ENCODE measurements at regions not wholly inside any gene's neighbourhood (a gene's known extent, or its start where the extent isn't known, plus 50 kb on each side); places are given as distances from the start of the nearest gene placed in this dataset.

DNA sequence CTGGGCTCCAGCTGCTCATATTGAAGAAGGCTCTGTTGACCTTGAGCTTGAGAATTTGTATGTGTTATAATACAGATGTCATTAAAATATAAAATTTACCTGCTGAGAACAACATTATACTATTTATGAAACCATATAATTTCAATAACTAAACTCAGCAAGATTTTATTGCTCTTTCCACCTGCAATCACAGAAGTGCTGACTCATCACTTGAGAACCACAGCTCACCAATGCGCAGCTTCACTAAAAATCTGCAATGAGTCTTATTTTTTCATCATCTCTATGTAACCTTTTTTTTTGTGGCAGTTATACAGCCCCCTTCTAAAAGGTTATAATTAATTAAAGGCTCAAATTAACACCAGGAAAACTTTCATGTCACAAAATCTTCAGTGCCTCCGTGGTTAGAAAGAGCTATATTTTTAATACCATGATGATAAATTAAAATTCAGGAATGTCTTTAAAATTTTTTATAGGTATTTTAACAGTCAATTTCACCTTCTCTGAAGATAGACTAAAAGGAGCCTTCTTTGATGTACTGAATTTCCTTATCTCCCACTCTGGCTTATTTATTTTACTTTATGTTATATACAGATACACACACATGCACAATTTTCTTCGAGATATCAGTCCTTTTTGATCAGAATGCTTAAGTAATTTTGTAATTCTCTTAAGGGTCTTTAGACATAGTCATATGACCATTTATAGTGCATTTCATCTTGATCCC is 102.7 kb downstream of the EVX1 start:
- H3K4me3 ChIP-seq (ENCODE audit: control insufficient read depth, low read depth, low read length), result no peak overlapping the region
- TF ChIP-seq, protein P1, sequence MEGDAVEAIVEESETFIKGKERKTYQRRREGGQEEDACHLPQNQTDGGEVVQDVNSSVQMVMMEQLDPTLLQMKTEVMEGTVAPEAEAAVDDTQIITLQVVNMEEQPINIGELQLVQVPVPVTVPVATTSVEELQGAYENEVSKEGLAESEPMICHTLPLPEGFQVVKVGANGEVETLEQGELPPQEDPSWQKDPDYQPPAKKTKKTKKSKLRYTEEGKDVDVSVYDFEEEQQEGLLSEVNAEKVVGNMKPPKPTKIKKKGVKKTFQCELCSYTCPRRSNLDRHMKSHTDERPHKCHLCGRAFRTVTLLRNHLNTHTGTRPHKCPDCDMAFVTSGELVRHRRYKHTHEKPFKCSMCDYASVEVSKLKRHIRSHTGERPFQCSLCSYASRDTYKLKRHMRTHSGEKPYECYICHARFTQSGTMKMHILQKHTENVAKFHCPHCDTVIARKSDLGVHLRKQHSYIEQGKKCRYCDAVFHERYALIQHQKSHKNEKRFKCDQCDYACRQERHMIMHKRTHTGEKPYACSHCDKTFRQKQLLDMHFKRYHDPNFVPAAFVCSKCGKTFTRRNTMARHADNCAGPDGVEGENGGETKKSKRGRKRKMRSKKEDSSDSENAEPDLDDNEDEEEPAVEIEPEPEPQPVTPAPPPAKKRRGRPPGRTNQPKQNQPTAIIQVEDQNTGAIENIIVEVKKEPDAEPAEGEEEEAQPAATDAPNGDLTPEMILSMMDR (conservative IDR thresholded peaks at IDR 0.05; ENCODE audit: control insufficient read depth, insufficient read depth, low read depth, low read length), result no peak
- DNase-seq (ENCODE audit: low read depth), result no peak

DNA sequence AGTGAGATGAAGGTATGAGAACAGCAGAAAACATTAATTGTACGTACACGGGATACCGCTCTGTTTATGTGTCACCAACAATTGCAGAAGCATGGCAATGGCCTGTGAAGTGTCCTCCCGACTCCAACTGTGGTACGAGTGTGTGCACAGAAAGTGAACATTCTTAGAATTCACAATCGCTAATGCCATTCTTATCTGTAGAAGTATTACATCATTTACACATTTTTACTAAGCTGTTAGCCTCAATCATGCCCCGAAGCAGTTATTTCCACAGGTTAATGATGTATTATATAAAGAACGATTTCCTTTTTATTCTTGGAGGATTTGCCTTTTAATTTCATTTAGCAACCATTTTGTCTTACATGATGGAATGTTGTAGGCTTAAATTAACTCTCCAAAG is 103.4 kb downstream of the EVX1 start:
- no peak for DNase-seq (ENCODE audit: low read depth)
- TF ChIP-seq, protein P1 (conservative IDR thresholded peaks at IDR 0.05; ENCODE audit: control insufficient read depth, insufficient read depth, low read depth, low read length), result no peak
- H3K4me3 ChIP-seq (ENCODE audit: control insufficient read depth, low read depth, low read length), result no peak overlapping the region

DNA sequence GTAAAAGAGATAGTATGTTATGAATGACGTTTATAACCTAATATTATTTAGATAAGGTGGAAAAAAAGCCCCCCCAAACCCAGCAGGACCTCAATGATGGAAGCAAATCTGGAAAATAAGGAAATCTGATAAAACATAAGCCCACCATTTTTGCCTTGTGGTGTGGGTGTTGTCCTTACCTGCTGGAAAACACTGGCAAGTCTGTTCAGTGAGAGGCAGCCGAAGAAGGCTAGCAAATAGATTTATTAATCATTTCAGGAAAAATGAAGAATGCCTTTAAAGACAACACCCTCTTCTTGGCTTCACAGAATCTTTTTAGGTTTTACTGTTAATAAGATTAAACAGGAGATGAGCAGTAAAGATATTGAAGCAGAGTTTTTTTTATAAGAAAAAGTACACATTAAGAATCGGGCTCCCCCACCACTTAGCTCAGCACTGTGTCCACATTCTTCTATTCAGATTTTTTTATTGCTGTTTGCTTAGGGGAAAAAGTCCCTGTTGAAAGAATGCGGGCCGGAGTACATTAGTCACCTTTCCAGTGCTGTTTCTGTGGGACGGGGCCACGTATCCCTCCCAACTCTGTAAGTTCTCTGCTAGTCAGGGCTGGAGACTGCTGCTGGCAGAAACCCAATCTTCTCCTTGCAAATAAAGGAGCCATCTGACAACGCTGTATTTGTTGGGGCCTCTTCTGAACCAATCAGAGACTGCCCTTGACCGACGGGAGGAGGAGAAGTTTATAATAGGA is 104.1 kb downstream of the EVX1 start:
- no peak overlapping the region for H3K4me3 ChIP-seq (ENCODE audit: control insufficient read depth, low read depth, low read length)
- peak; percentile 77 for DNase-seq (ENCODE audit: low read depth)
- TF ChIP-seq, protein P1 (conservative IDR thresholded peaks at IDR 0.05; ENCODE audit: control insufficient read depth, insufficient read depth, low read depth, low read length), result no peak

DNA sequence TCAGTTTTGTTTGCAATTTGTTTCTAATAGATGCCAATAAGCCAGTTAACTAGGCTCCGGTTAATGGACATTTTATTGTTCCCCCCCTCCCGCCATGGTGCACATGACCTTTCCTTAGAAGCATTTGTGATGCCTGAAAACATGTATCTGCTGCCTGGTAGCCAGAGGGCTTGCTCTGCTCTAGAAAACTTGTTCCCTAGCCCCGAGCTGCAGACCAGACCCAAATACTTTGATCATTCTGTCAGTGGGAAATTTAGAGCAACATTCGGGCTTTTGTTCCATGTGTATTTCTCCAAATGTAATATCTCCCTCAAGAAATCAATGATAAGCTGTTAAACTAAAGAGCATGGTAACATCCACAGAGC is 104.7 kb downstream of the EVX1 start:
- TF ChIP-seq, protein P1 (conservative IDR thresholded peaks at IDR 0.05; ENCODE audit: control insufficient read depth, insufficient read depth, low read depth, low read length), result no peak
- H3K4me3 ChIP-seq (ENCODE audit: control insufficient read depth, low read depth, low read length), result no peak overlapping the region
- DNase-seq (ENCODE audit: low read depth), result no peak

DNA sequence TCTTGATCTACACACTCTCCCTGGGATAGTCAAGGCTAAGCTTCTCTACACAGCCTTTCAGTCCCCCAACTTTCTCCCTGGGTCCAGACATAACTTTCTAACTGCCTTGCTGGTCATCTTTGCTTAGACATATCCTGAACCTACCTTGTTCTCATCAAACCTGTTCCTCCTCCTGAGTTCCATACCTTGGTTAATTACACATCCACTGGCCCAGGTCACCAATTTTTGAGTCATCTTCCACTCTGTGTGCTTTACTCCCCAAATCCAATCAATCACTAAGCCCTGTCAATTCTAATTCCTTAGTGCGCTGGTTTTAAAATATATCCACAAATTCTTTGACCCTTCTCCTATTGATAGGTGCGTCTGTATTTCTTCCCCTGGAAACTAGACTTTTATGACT is 107.0 kb downstream of the EVX1 start:
- no peak for DNase-seq (ENCODE audit: low read depth)
- TF ChIP-seq, protein P1 (conservative IDR thresholded peaks at IDR 0.05; ENCODE audit: control insufficient read depth, insufficient read depth, low read depth, low read length), result no peak
- H3K4me3 ChIP-seq (ENCODE audit: control insufficient read depth, low read depth, low read length), result no peak overlapping the region

DNA sequence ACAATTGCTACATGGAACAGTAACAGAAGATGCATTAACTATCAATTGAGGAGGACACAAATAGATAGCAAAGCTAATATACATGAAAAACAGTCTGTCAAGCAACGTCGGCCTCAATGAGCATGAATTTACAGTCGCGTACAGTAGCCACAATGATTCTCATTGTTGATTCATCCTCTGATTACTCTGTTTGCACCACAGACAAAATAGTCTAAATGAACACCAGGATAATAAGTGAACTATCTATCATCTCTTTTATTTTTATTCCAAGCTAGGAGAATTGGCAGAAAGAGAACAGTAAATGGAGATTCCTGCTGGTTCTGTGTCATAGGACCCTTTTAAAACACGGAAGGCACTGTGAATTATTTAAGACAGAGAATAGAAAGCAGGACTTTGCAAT is 108.5 kb downstream of the EVX1 start:
- no peak overlapping the region for H3K4me3 ChIP-seq (ENCODE audit: control insufficient read depth, low read depth, low read length)
- TF ChIP-seq, protein P1 (conservative IDR thresholded peaks at IDR 0.05; ENCODE audit: control insufficient read depth, insufficient read depth, low read depth, low read length), result no peak
- no peak for DNase-seq (ENCODE audit: low read depth)

Data from fibroblast of mammary gland (primary cell).